NCI-H1417 treated with DMSO at 0.1 percent for 48 hours (cell line): ENCODE measurements at regions not wholly inside any gene's neighbourhood (a gene's known extent, or its start where the extent isn't known, plus 50 kb on each side); places are given as distances from the start of the nearest gene placed in this dataset.
"Not testable (repeated sequence)": the region's sequence is repeated elsewhere in the genome, so short reads cannot be mapped to it uniquely, and the experiment has no call there.

ENCODE experiments used
- DNase-seq: peaks from one replicate; lab custom pipeline; 2025; lab: John Stamatoyannopoulos, UW

GRCh38 chr20:22951966-22952365 is 83.1 kb upstream of the SSTR4 start:
- DNase-seq, result no peak

GRCh38 chr20:22954661-22955060 is 80.5 kb upstream of the SSTR4 start:
- DNase-seq, result no peak

GRCh38 chr20:22958390-22958789 is 76.7 kb upstream of the SSTR4 start:
- DNase-seq, result no peak

- DNase-seq, result no peak
These were observed 72.3 kb upstream of the SSTR4 start for GRCh38 chr20:22962567-22963439.

GRCh38 chr20:22963581-22963980 is 71.5 kb upstream of the SSTR4 start:
- no peak for DNase-seq

- DNase-seq, result no peak
These were observed 68.2 kb upstream of the SSTR4 start for GRCh38 chr20:22966787-22967464.

- not testable (repeated sequence) for DNase-seq
These were observed 67.4 kb upstream of the SSTR4 start for GRCh38 chr20:22967706-22968105.

GRCh38 chr20:22969031-22969430 is 66.1 kb upstream of the SSTR4 start:
- not testable (repeated sequence) for DNase-seq

GRCh38 chr20:22971077-22971476 is 64.0 kb upstream of the SSTR4 start:
- not testable (repeated sequence) for DNase-seq

- DNase-seq, result no peak
These were observed 60.8 kb upstream of the SSTR4 start for GRCh38 chr20:22974354-22974753.

GRCh38 chr20:22977047-22977785 is 57.9 kb upstream of the SSTR4 start:
- no peak for DNase-seq

GRCh38 chr20:22984008-22984407 is 51.1 kb upstream of the SSTR4 start:
- DNase-seq, result no peak

- no peak for DNase-seq
These were observed 50.5 kb upstream of the SSTR4 start for GRCh38 chr20:22984606-22985005.

- DNase-seq, result no peak
These were observed 49.8 kb upstream of the SSTR4 start for GRCh38 chr20:22985239-22985778.
